HG03558 (cell line): ENCODE measurements at regions not wholly inside any gene's neighbourhood (a gene's known extent, or its start where the extent isn't known, plus 50 kb on each side); places are given as distances from the start of the nearest gene placed in this dataset.

Experiments
- ATAC-seq: cut with Tn5 transposase; IDR thresholded peaks from one replicate; pipeline ENCODE4 v1.9.1; 2021; ENCODE audit warnings: moderate number of reproducible peaks; ENCODE audit not compliant: unreplicated experiment; ENCODE audit errors: extremely low read depth

- no peak for ATAC-seq
These were observed 163.4 kb upstream of the DMAC1 start for GRCh38 chr9:7963026-7963425.

DNA sequence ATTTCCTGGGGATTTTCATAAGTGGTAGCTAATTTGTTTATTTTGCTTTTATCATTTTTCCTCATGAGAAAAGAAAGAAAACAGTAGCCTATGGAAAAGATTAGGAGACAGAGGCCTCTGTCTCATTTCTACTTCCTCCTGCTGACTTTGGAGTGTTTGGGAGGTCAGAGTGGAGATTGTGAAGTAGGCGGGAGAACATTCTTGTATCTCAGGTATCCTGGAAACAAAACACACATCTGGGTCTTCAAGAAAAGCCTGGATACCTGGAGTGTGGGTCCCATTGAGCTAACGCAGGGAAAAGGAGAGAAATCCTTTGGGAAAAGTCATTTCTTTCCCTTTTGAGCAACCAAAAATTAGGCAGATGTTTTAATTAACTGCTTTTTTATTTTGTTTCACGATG is 161.5 kb upstream of the DMAC1 start:
- ATAC-seq, result no peak

DNA sequence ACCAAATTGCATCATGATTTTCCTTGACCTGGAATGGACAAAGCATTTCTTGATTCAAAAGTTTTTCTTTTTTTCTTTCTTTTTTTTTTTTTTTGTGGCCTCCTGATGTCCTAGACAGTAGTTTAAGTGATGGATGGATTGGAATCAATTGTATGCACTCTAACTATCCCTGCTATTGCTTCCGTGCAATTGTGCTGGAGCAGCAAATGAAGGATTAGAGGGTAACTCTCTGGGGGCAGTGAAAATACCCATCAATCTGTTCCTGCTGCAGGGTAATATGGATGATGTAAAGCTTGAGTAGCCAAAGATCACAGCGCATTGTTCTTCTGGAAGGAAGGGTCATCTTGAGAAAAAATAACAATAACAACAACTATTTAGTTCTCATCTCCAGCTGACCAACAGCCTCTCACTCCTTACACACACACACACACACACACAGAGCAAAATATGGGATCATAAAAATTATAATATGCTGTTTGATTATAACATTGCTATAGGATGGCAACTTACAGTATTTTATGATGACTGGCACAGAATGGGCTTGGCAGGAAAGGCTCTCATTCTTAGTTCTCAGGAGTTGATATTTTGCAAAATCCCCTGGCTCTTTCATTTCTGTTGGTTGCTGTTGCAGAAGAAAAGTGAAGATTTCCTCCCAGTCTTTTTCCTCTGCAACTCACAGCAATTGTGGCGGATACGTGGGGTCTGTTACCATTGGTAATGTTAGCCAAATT is 160.9 kb upstream of the DMAC1 start:
- ATAC-seq, result no peak

DNA sequence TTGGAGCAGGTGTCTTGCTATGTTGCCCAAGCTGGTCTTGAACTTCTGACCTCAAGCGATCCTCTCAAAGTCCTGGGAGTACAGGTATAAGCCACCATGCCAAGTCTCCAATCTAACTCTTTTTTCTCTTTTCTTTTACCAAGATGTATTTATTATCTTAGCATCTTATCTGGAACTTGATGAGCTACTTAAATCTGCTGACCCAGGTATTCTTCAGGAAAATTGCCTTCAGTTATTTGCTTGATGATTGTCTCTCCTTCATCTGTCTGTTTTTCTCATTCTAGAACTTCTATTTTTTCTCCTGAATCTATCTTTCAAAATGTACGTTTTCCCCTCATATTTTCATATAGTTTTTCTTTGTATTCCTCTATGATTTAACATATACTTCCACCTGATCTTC is 158.2 kb upstream of the DMAC1 start:
- no peak for ATAC-seq

GRCh38 chr9:7947577-7947976 is 148.0 kb upstream of the DMAC1 start:
- ATAC-seq, result no peak

DNA sequence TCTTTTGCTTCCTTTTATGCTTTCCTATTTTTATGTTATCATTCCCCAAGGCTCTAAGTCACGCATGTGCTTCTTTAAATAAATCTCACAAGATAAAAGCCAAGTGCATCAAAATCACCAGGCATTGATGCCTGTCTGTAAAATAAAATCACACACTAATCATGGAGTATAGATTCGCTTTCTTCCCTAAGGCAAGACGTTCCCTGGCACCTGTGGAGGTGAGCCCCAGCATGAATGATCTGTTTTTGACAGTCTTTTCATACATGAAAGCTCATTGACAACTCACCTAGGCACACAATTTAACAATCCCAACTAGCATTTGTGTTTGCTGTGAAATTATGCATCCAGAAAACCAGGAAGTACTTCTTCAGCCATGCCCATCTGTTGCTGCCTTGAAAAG is 146.9 kb upstream of the DMAC1 start:
- ATAC-seq, result no peak

GRCh38 chr9:7944572-7944971 is 145.0 kb upstream of the DMAC1 start:
- no peak for ATAC-seq

DNA sequence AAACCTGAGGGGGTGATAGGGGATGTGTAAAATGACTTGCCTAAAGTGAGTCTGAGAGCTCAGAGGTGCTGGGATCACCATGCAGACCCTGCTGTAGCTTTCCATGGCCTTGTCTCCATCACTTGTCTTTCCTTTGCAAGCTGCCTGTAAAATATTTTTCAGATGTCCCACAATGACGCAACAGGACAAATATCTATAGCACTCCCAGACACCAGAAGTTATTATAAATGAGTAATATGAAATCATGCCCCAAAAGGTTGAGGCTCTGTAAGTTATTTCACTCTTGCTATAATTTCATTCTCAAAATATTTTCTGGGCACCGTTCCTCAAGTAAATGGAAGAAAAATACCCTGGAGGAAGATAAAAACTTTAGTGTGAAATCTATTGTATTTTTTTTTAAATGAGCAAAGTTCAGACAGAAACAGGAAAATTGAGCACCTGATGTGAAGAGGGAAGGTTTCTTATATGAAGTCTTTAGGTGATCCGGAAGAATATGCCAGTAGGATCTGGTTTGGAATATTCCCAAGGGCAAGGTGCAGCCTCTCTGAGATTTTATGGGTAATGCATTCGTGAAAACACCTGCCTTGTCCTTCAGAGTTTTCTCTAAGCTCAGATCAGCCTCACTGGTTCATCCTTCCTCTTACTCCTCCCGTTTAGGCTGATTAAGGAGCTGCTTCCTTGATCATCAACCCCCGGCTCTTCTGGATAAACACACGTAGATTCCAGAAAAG is 138.3 kb upstream of the DMAC1 start:
- no peak for ATAC-seq

GRCh38 chr9:7936996-7937395 is 137.4 kb upstream of the DMAC1 start:
- no peak for ATAC-seq

- ATAC-seq, result no peak
These were observed 136.6 kb upstream of the DMAC1 start for GRCh38 chr9:7936163-7936562.

GRCh38 chr9:7935681-7936080 is 136.1 kb upstream of the DMAC1 start:
- no peak for ATAC-seq

DNA sequence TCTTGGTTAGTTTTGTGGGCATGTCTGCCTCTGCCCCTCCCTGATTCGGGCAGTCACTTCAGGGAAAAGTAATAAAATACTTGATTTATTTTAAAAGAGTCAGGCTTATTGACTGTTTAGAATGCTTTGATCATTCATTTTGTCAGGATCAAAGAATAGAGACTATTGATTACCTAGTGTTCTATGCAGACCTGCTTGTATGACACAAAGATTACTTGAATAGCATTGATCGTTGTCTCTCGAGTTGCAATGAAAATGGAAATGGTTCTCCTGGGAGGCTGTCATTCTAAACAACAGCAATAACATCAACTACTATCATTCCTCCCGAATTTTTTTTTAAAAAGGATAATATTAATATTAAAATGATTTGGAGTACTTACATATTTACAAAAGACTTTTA is 133.2 kb upstream of the DMAC1 start:
- no peak for ATAC-seq

DNA sequence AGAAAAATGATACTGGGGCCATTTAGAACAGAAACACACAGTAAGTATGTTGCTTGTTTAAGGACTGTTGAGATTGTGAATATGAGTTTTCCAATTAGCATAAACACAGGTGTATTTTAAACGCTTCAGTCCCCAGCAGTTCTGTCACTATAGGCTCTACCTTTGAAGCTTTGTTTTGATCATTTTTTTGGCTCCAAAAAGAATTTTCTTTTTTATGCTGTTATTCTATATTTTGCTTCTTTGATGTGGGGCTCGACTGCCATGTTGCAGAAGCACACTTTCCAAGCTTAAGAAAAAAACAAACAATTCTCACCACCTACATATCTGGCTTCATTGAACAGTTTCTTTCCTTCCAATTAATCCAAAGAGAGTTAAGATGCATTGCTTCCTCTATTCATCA is 131.0 kb upstream of the DMAC1 start:
- no peak for ATAC-seq

DNA sequence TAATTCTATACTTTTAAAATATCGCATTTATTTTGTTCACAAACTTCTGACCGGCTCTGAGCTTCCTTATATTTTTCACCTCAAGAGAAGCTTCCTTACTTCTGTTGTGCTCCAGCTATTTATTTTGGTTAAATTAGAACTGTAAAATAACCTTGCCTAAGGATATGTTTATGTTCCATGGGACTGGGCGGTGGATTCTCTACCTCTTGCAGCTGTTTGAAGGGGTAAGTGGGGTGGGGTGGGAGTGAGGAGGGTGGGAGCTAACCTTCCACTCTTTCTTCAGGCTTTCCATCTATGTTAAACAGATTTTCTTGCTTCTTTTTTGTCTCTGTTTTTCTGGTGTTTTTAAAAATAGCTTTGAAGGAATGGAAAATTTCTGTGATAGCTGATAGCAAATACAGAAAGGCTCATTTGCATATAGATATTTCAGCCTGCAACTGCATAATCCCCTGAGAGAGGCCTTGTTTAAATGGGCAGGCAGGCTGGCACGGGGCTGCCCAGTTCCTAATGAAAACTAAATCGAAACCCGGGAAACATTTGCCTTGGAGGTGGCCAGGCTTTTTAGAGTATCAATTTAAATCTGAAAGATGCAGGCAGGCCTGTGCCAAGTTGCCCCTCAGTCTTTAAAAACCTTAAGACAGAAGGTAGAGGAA is 122.1 kb upstream of the DMAC1 start:
- ATAC-seq, result no peak

DNA sequence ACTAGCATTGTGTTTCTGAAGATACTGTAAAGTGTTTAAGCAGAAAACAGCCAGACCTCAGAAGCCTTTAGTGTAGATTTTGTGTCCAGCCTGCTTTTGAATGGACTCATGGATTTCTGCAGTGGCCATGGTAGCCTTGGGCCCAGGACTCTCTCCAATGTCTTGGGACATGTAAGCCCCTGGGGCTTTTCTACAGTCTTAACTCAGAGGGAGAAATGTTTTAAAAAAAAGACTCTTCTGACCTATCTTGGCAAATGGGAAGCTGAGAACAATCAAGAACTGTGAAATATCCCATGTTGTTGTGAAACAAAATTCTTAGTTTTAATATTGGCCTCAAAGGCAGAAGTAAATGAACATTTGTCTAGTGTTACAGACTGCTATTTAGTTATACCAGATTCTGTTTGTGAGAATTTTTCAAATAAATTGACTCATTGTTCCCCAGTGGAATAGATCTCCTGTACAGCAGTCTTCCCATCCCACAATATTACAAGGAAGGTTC is 112.5 kb upstream of the DMAC1 start:
- no peak for ATAC-seq

DNA sequence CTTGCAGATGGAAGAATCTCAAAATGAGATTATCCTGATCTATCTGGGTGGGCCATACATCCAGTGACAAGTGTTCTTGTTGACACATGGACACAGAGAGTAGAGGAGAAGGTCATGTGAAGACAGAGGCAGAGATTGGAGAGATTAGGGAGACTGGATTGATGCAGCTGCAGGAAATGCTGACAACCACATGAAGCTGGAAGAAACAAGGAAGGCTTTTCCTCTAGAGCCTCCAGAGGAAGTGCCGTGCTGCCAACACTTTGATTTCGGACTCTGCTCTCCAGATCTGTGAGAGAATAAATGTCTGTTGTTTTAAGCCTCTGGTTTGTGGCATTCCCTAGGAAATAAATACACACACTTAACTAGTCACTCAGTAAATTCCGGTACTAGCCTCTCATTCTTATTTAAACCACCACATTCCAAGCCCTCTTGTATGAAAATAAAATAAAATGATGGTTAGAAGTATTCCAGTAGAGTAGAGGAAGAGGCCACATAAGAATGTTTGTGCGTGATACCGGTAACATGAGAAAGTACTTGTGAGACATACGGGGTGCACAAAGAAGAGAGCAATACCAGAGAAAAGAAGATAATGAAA is 110.9 kb upstream of the DMAC1 start:
- ATAC-seq, result no peak

GRCh38 chr9:7909537-7909936 is 110.0 kb upstream of the DMAC1 start:
- no peak for ATAC-seq

DNA sequence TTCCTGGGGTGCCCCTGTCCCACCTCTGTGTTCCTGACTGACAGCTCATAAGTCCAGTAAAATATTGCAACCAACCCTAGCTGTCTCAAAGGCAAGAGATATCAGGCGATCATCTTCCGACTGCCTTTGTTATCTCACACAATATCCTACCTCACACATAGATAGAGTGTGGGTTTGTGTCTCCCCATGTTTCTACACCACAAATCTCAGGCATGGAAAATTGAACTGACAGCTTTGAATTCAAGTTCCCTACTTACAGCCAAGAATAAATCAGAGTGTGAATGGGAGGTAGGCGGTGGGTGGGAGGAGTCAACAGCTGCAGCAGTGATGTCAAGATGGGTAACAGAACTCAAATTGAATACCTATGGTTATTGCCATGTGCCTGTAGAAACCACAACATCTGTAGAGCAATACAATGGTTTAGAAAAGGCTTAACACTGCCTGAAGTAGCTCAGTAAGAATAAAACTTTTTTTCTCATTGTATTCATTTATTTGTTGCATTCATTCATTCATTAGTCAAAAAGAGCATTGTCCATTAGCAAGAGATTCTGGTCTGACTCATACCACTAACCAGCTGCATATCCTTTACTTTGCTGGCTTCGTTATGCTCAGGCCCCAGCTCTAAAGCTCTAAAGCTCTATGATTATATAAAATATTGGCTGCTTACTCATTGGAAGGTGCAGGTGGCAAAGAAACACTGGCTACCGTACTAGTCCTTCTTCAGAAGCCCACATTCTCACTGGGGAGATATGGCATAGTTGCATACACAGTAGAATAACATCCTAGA is 108.2 kb upstream of the DMAC1 start:
- no peak for ATAC-seq

DNA sequence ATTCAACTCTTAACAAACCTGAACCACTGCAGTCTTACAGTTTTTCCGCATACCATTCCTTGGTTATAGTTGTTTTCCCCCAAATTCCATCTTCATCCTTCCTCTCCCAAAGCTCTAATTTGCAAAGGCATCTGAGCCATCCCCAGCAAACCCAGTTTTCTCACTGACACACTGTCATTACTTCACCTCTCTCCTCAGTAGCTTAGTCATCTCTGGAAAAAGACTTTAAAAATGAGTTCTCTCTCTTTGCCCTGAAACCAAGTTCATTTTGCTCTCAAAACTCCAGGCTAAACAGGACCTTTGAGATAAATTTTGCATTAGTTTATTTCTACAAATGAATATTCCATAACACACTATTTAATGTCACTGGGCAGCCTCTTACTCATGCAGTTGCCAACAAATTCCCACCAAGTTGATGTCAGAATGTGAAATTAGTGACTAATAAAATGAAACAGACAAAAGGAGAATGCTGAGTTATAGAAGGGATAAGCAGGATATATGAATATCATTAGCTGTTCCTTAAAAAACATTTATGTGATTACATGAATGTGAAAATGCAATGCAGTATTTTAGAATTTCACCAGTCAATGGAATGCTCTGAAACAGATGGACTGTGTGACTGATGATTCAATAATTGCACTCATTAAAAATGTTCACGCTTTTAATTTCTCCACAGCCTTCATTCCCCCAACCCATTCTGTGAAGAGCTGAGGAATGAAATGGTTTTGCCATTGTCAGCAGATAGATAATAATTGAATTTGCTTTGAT is 107.4 kb upstream of the DMAC1 start:
- ATAC-seq, result no peak
